IMR-90 (cell line): ENCODE measurements at regions not wholly inside any gene's neighbourhood (a gene's known extent, or its start where the extent isn't known, plus 50 kb on each side); places are given as distances from the start of the nearest gene placed in this dataset.

Source experiments
- ATAC-seq: fragments of 200-7000 bp; cut with Tn5 transposase; 2 replicates; pipeline ENCODE4 v1.9.1; 2020; ENCODE audit warnings: low read depth, mild to moderate bottlenecking, moderate library complexity
- BruUV-seq: library from RNA; stranded (reverse); fragments of 400-500 nt; replicated peaks from 2 replicates; lab custom pipeline; 2021; lab: Mats Ljungman, UMichigan
- CTCF ChIA-PET: fragments of 300-600 bp; formaldehyde crosslinking; extraction: SDS; loops from one replicate; lab custom pipeline; 2021; ENCODE audit warnings: antibody characterized with exemption; lab: Yijun Ruan, JAX
- POLR2A ChIA-PET: fragments of 300-600 bp; sonication (Branson Sonifier 250); formaldehyde crosslinking; loops from one replicate; lab custom pipeline; 2022; ENCODE audit warnings: antibody characterized with exemption; ENCODE audit not compliant: unreplicated experiment; lab: Charles Lee
- DNase-seq: peaks from one replicate; pipeline ENCODE4 v3.0.0; 2013
- H2AFZ ChIP-seq: replicated peaks from 2 replicates; pipeline ENCODE3; 2013; ENCODE audit warnings: low read length, mild to moderate bottlenecking; ENCODE audit not compliant: poor library complexity
- H2AK5ac ChIP-seq: 2 replicates; pipeline ENCODE4 v1.6.1; 2013; ENCODE audit warnings: low read depth, low read length, inconsistent platforms
- H2AK9ac ChIP-seq: replicated peaks from 2 replicates; pipeline ENCODE3; 2013; ENCODE audit warnings: mild to moderate bottlenecking, low read depth, low read length, moderate library complexity; ENCODE audit not compliant: poor library complexity
- H2BK120ac ChIP-seq: 2 replicates; pipeline ENCODE4 v1.6.1; 2013; ENCODE audit warnings: low read depth, low read length, inconsistent platforms
- H2BK15ac ChIP-seq: 3 replicates; pipeline ENCODE4 v1.6.1; 2013; ENCODE audit warnings: low read depth, low read length, inconsistent platforms
- H2BK20ac ChIP-seq: 2 replicates; pipeline ENCODE4 v1.6.1; 2013; ENCODE audit warnings: low read depth, mild to moderate bottlenecking, inconsistent platforms, low read length, moderate library complexity
- H2BK5ac ChIP-seq: 2 replicates; pipeline ENCODE4 v1.6.1; 2013; ENCODE audit warnings: mild to moderate bottlenecking, low read depth, low read length, inconsistent platforms; ENCODE audit not compliant: poor library complexity, severe bottlenecking
- H3K14ac ChIP-seq: replicated peaks from 2 replicates; pipeline ENCODE4 v1.6.1; 2013; ENCODE audit warnings: low read depth, low read length, inconsistent platforms
- H3K18ac ChIP-seq: 2 replicates; pipeline ENCODE4 v1.6.1; 2013; ENCODE audit warnings: low read depth, low read length, control low read depth
- H3K23ac ChIP-seq: 2 replicates; pipeline ENCODE4 v1.6.1; 2013; ENCODE audit warnings: low read depth, low read length, inconsistent platforms
- H3K27ac ChIP-seq: 2 replicates; pipeline ENCODE4 v1.5.1; 2013; ENCODE audit warnings: mild to moderate bottlenecking, control low read depth, low read length; ENCODE audit not compliant: insufficient read depth
- H3K27me3 ChIP-seq: 2 replicates; pipeline ENCODE4 v1.6.1; 2013; ENCODE audit warnings: low read length; ENCODE audit not compliant: control insufficient read depth, insufficient read depth
- H3K36me3 ChIP-seq: 2 replicates; pipeline ENCODE4 v1.6.1; 2013; ENCODE audit warnings: low read length, mixed read lengths; ENCODE audit not compliant: control insufficient read depth, insufficient read depth
- H3K4ac ChIP-seq: 2 replicates; pipeline ENCODE4 v1.6.1; 2013; ENCODE audit warnings: low read depth, low read length, inconsistent platforms
- H3K4me1 ChIP-seq: 2 replicates; pipeline ENCODE4 v1.6.1; 2013; ENCODE audit warnings: low read length, mixed read lengths; ENCODE audit not compliant: control insufficient read depth, insufficient read depth
- H3K4me2 ChIP-seq: 2 replicates; pipeline ENCODE4 v1.6.1; 2013; ENCODE audit warnings: low read depth, mild to moderate bottlenecking, control low read depth, low read length, moderate library complexity
- H3K4me3 ChIP-seq: 2 replicates; pipeline ENCODE4 v1.5.1; 2013; ENCODE audit warnings: low read depth, mild to moderate bottlenecking, control low read depth, low read length, moderate library complexity; ENCODE audit not compliant: insufficient read depth
- H3K56ac ChIP-seq: 2 replicates; pipeline ENCODE4 v1.6.1; 2013; ENCODE audit warnings: low read length, inconsistent platforms; ENCODE audit not compliant: insufficient read depth; ENCODE audit errors: extremely low read depth
- H3K79me1 ChIP-seq, 2 experiments: 2 replicates each; pipeline ENCODE4 v1.6.1; 2013; ENCODE audit warnings: low read length in 2 of 2, inconsistent platforms in 1 of 2, low read depth in 1 of 2
- H3K9ac ChIP-seq: 2 replicates; pipeline ENCODE4 v1.6.1; 2013; ENCODE audit warnings: low read depth, low read length, control low read depth
- H3K9me1 ChIP-seq: 2 replicates; pipeline ENCODE4 v1.6.1; 2013; ENCODE audit warnings: low read length, inconsistent platforms; ENCODE audit not compliant: insufficient read depth
- H3K9me3 ChIP-seq: 2 replicates; pipeline ENCODE4 v1.6.1; 2013; ENCODE audit warnings: low read length; ENCODE audit not compliant: control insufficient read depth, insufficient read depth
- H4K20me1 ChIP-seq: 2 replicates; pipeline ENCODE4 v1.6.1; 2013; ENCODE audit warnings: low read length, inconsistent platforms; ENCODE audit not compliant: insufficient read depth
- H4K5ac ChIP-seq: 2 replicates; pipeline ENCODE4 v1.6.1; 2013; ENCODE audit warnings: mild to moderate bottlenecking, low read depth, low read length, control low read depth
- H4K8ac ChIP-seq, 2 experiments: 2 replicates each; pipeline ENCODE4 v1.6.1; 2013; ENCODE audit warnings: low read depth in 2 of 2, low read length in 2 of 2, control low read depth in 1 of 2, inconsistent platforms in 1 of 2
- H4K91ac ChIP-seq: 2 replicates; pipeline ENCODE4 v1.6.1; 2013; ENCODE audit warnings: low read depth, low read length, inconsistent platforms; ENCODE audit not compliant: insufficient read depth
- BHLHE40 ChIP-seq: fragments of 150-350 bp; IDR thresholded peaks from 2 replicates; pipeline ENCODE4 v1.6.1; 2016; ENCODE audit warnings: mild to moderate bottlenecking, low read depth, low read length
- CHD1 ChIP-seq: IDR thresholded peaks from 2 replicates; pipeline ENCODE4 v1.6.1; 2012; ENCODE audit warnings: low read depth, low read length, improper control_type of control experiment
- ELK1 ChIP-seq: fragments of 150-350 bp; IDR thresholded peaks from 2 replicates; pipeline ENCODE4 v1.6.1; 2016; ENCODE audit warnings: low read depth, mild to moderate bottlenecking, low read length, moderate library complexity, borderline replicate concordance
- FOS ChIP-seq: fragments of 150-350 bp; IDR thresholded peaks from 2 replicates; pipeline ENCODE4 v1.6.1; 2016; ENCODE audit warnings: low read depth, low read length
- MAFK ChIP-seq: IDR thresholded peaks from 2 replicates; pipeline ENCODE4 v1.6.1; 2012; ENCODE audit warnings: low read depth, low read length, improper control_type of control experiment
- NFE2L2 ChIP-seq: fragments of 150-350 bp; IDR thresholded peaks from 2 replicates; pipeline ENCODE4 v1.6.1; 2016; ENCODE audit warnings: low read depth, mild to moderate bottlenecking, low read length
- RFX5 ChIP-seq: IDR thresholded peaks from 2 replicates; pipeline ENCODE4 v1.8.0; 2012; ENCODE audit warnings: low read depth, mild to moderate bottlenecking, low read length, moderate library complexity
- SMC3 ChIP-seq: fragments of 150-350 bp; IDR thresholded peaks from 2 replicates; pipeline ENCODE4 v1.6.1; 2016; ENCODE audit warnings: low read depth, mild to moderate bottlenecking, antibody characterized with exemption, low read length, moderate library complexity
- USF2 ChIP-seq: fragments of 150-350 bp; IDR thresholded peaks from 2 replicates; pipeline ENCODE4 v1.6.1; 2017; ENCODE audit warnings: mild to moderate bottlenecking, antibody characterized with exemption, low read length, low read depth
- WGBS, 2 experiments: methylation state at CpG; one replicate each; pipeline versions ENCODE4 v1.1.5 to v1.1.7; 2013; ENCODE audit warnings: missing lambda C conversion rate in 2 of 2; ENCODE audit not compliant: insufficient read length in 1 of 2; ENCODE audit errors: extremely low coverage in 2 of 2; 5-methylcytosine and 5-hydroxymethylcytosine counted together
- dilution Hi-C: fragments of 300-500 bp; cut with HindIII; formaldehyde crosslinking; loops from one replicate; pipeline ENCODE4 v1.14.3; 2018; ENCODE audit warnings: low sequenced_read_pairs; ENCODE audit not compliant: unreplicated experiment
- in situ Hi-C: fragments of 300-500 bp; cut with MboI; formaldehyde crosslinking; loops from 3 replicates; pipeline ENCODE4 v1.14.3; 2019; ENCODE audit warnings: low sequenced_read_pairs, inconsistent platforms, mixed read lengths
- intact Hi-C: fragments of 100-400 bp; cut with micrococcal nuclease; formaldehyde crosslinking; loops from 2 replicates; pipeline ENCODE4 v1.10.0; 2022

GRCh38 chr1:110781525-110781924 is 91.4 kb upstream of the CD53 start:
- intact Hi-C loops: no loop called here
- Histone ChIP-seq H3K18ac (no peak overlapping the region), H3K23ac (no peak overlapping the region)

More at GRCh38 chr1:110781525-110781924, 91.4 kb upstream of the CD53 start:
- Histone ChIP-seq H3K9ac (no peak overlapping the region), H3K9me3 (no peaks in the 10 kb centered on the region), H3K9me1 (no peaks in the 10 kb centered on the region), H3K36me3 (no peaks in the 10 kb centered on the region), H3K79me1 (no peaks in the 10 kb centered on the region), H2AK9ac (no peak overlapping the region), H3K4me3 (no peak overlapping the region), H2BK120ac (no peak overlapping the region), H3K27ac (no peak overlapping the region), H3K56ac (no peak overlapping the region), H3K4me2 (no peak overlapping the region), H2BK5ac (no peak overlapping the region), H3K14ac (no peak overlapping the region), H2BK20ac (no peak overlapping the region), H3K4ac (no peak overlapping the region), H4K91ac (no peak overlapping the region), H3K27me3 (peaks cover 7% of the 10 kb centered on the region; the same call in 1 of the 2 replicates), H3K4me1 (no peaks in the 10 kb centered on the region), H2BK15ac (no peak overlapping the region), H2AFZ (no peak overlapping the region), H4K8ac (no peak overlapping the region), H4K20me1 (no peaks in the 10 kb centered on the region), H2AK5ac (no peak overlapping the region), H4K5ac (no peak overlapping the region)
- BruUV-seq: no TSS peak
- ChIA-PET POLR2A (no interaction called here), CTCF (interaction anchor here (0.6 to 3.0 kb wide), 2 partner anchors 16 to 18 kb away, joined by 3 to 16 read pairs; no protein-coding TSS in a partner anchor)
- dilution Hi-C loops (no loop called here), in situ Hi-C loops (no loop called here)
- TF ChIP-seq MAFK (peak; percentile 34), SMC3 (no peak), ELK1 (no peak), CHD1 (no peak), RFX5 (no peak), USF2 (no peak), BHLHE40 (no peak), NFE2L2 (no peak), FOS (no peak)
- DNase-seq (no peak), ATAC-seq (no peak)
- no CpG with 5 or more reads among the region's 2 CpGs for WGBS, 2 experiments
